Occipital lobe (tissue), 1 donor: ENCODE measurements at regions not wholly inside any gene's neighbourhood (a gene's known extent, or its start where the extent isn't known, plus 50 kb on each side); places are given as distances from the start of the nearest gene placed in this dataset.
"Not testable (repeated sequence)": the region's sequence is repeated elsewhere in the genome, so short reads cannot be mapped to it uniquely, and the experiment has no call there.

Source experiments
- DNase-seq: peaks from one replicate; lab custom pipeline; 2025; lab: John Stamatoyannopoulos, UW

GRCh38 chr16:9141813-9142212 lies 50.4 kb downstream of the HAPSTR1 start:
- DNase-seq, result no peak

- no peak for DNase-seq
Measured at GRCh38 chr16:9144106-9144505, 52.7 kb downstream of the HAPSTR1 start.

GRCh38 chr16:9148374-9149015 lies 57.1 kb downstream of the HAPSTR1 start:
- DNase-seq, result no peak

GRCh38 chr16:9151074-9151473 lies 59.6 kb downstream of the HAPSTR1 start:
- no peak for DNase-seq

GRCh38 chr16:9151597-9151996 lies 60.2 kb downstream of the HAPSTR1 start:
- DNase-seq, result no peak

- peak; percentile 31 for DNase-seq
Measured at GRCh38 chr16:9152649-9153501, 61.4 kb downstream of the HAPSTR1 start.

- no peak for DNase-seq
Measured at GRCh38 chr16:9153502-9153864, 62.0 kb downstream of the HAPSTR1 start.

- DNase-seq, result no peak
Measured at GRCh38 chr16:9154567-9155410, 63.3 kb downstream of the HAPSTR1 start.

- no peak for DNase-seq
Measured at GRCh38 chr16:9155871-9156270, 64.4 kb downstream of the HAPSTR1 start.

- peak; percentile 77 for DNase-seq
Measured at GRCh38 chr16:9159839-9160550, 68.6 kb downstream of the HAPSTR1 start.

- DNase-seq, result no peak
Measured at GRCh38 chr16:9160551-9160911, 69.1 kb downstream of the HAPSTR1 start.

- DNase-seq, result no peak
Measured at GRCh38 chr16:9165681-9166080, 74.2 kb downstream of the HAPSTR1 start.

GRCh38 chr16:9166326-9166993 lies 75.0 kb downstream of the HAPSTR1 start:
- not testable (repeated sequence) for DNase-seq

- no peak for DNase-seq
Measured at GRCh38 chr16:9169094-9169493, 77.7 kb downstream of the HAPSTR1 start.

GRCh38 chr16:9170470-9170869 lies 79.0 kb downstream of the HAPSTR1 start:
- DNase-seq, result no peak

- peak; percentile 77 for DNase-seq
Measured at GRCh38 chr16:9176547-9177418, 85.3 kb downstream of the HAPSTR1 start.

GRCh38 chr16:9177861-9178260 lies 86.4 kb downstream of the HAPSTR1 start:
- DNase-seq, result no peak

GRCh38 chr16:9183682-9184353 lies 92.4 kb downstream of the HAPSTR1 start:
- no peak for DNase-seq

GRCh38 chr16:9184354-9184690 lies 92.9 kb downstream of the HAPSTR1 start:
- no peak for DNase-seq

GRCh38 chr16:9185381-9185780 lies 93.9 kb downstream of the HAPSTR1 start:
- DNase-seq, result no peak
